GM19023 (cell line): ENCODE measurements at regions not wholly inside any gene's neighbourhood (a gene's known extent, or its start where the extent isn't known, plus 50 kb on each side); places are given as distances from the start of the nearest gene placed in this dataset.
"Not testable (repeated sequence)": the region's sequence is repeated elsewhere in the genome, so short reads cannot be mapped to it uniquely, and the experiment has no call there.

Experiments
- ATAC-seq: cut with Tn5 transposase; IDR thresholded peaks from one replicate; pipeline ENCODE4 v1.9.1; 2021; ENCODE audit warnings: mild to moderate bottlenecking, moderate library complexity; ENCODE audit not compliant: unreplicated experiment

- ATAC-seq: not testable (repeated sequence)
These were observed 541.0 kb downstream of the DCDC2C start for GRCh38 chr2:4244422-4244821.

DNA sequence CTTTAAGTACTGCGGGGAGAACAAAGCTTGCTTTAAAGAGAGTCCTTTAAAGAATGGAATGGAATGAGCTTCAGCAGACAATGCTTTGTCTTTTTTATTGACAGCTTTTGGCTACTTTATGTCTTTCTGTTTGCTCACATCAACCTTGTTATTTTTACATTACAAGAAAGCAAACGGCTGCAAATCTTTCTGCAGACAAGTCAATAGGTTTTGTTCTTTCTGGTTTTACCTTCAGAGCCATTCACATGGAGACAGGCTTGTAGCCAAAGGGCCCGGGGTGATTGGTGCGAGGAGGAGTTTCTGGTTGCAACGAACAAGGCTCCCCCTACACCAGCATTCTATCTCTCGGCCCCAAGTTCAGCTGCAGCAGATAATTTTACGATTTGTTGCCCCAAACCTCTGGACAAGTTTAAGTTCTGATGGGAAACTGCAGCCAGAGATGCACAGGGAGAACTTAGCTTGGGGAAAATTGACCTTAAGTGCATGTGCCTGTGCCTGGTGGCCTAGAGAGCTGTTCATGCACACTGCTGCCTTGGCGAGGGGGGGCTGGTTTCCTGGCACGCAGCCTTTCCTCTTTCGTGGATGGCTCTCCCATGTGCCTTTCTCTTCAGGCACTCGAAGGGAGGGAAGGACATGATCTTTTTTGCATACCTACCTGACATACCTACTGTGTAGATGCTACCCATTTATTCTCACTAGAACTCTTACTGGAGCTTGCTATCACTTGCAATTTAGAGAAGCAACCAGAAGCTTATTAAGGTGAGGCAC is 543.2 kb downstream of the DCDC2C start:
- no peak for ATAC-seq

GRCh38 chr2:4247791-4248190 is 544.4 kb downstream of the DCDC2C start:
- no peak for ATAC-seq

DNA sequence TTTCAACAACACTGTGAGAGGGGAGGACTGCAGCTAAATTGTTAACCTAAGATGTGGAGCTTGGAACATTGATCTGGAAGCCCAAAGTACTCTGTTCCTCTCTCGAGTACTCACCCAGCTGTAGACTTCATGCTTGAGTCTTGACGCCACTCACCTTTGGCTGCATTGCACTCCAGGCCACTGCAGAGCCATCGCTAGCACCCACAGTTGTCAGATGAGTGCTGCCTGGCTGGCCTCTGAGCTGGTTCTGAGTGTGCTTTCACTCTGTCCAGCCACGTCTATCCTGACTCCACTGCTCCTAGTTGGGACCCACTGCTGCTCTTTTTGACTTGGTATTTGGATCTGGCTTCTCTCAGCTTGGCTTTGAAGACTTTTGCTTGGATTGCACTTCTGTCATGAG is 552.1 kb downstream of the DCDC2C start:
- no peak for ATAC-seq

DNA sequence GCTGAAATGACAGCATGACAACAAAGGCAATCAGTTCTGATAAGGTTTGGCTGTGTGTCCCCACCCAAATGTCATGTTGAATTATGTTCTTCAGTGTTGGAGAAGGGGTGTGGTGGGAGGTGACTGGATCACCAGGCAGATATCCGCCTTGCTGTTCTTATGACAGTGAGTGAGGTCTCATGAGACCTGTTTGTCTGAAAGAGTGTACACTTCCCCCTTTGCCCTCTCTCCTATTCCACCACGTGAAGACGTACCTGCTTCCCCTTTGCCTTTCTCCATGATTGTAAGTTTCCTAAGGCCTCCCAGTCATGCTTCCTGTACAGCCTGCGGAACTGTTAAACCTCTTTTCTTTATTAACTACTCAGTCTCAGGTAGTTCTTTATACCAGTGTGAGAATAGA is 553.0 kb downstream of the DCDC2C start:
- ATAC-seq: no peak

DNA sequence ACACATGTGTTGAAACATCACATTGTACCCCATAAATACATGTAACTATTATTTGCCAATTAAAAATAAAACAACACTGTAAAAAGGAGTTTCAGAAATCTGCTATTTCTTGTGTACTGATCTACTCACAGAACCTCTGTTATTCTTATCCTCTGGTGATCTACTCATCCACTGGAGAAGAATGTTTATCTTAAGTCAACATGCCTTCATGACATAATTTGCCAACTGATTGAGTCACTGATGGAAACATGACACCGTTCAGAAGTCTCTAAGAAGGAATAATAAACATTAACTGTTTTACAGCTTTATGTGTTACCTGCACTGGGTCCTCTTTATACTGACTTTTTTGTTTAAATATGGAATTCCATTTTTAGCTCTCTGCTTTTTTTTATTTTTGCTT is 555.2 kb downstream of the DCDC2C start:
- ATAC-seq: no peak

- no peak for ATAC-seq
These were observed 562.6 kb downstream of the DCDC2C start for GRCh38 chr2:4265936-4266335.

DNA sequence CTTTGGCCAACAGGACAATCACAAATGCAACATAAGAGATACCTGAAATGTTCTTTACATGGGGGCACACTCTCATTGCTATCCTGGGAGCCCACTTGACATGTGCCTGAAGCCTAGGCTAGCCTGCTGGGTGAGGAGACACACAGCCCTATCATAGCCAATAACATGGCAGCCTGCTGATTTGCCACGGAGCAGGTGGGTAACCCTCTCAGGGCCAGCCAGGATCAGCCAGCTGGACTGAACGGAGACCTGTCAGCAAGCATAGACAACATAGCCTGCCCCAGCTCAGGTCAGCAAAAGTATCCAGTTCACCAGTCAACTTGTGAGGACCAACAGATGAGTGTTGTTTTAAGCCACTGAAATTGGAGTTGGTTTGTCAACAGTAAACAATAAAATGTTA is 566.5 kb downstream of the DCDC2C start:
- ATAC-seq: no peak

DNA sequence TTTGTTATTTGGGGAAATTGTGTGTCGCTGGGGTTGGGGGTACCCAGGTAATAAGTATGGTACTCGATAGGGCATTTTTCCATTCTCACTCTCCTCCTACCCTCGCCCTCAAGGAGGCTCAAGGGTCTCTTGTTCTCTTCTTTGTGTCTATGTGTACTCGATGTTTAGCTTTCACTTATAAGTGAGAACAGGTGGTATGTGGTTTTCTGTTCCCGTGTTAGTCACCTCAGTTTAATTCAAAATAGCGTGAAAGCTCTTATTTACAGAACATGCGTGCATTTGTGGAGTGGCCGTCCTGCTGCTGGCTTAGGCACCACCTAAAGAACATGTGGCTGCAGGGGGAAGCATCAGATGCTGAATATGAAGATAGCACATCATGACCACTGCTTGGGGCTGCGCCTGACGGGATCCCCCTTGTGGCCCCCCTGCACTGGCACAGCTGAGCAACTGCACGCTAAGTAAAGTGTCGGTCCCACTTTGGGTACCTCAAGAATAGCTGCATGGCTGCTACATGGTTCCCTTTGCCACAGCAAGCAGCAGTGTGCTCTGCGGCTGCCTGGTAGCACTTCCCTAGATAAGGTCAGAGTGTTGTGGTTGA is 569.0 kb downstream of the DCDC2C start:
- no peak for ATAC-seq

DNA sequence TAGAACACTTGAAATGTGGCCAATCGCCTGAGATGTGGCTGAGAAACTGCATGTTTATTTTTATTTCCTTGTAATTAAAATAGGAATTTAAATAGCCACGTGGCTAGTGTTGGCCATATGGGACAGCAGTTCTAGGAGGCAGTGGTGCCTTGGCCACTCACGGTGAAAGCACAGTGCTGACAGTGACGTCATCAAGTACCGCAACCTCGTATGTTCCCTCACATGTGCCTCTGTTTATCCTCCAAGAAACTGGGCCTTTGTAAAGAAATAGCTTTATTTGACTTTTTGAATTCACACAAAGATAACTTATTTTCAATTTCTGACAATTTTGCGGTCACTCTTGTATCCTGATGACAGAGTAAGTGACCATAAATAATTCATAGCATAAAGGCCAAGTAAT is 575.0 kb downstream of the DCDC2C start:
- no peak for ATAC-seq

- ATAC-seq: no peak
These were observed 576.1 kb downstream of the DCDC2C start for GRCh38 chr2:4279431-4279830.

- no peak for ATAC-seq
These were observed 588.1 kb downstream of the DCDC2C start for GRCh38 chr2:4291430-4291829.

DNA sequence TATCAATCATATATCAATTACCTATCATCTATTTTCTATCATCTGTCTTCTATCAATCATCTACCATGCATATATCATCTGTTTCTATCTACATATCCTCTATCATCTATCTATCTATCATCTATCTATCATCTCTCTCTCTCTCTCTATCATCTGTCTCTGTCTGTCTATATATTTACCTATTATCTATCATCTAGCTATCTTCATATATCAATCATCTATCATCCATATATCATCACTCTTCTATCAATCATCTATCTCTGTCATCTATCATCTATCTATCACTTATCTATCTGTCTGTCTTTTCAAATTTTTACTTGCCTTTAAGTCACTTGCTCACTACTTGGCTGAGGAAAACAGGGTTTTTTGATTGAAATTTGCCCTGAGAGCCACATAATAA is 592.3 kb downstream of the DCDC2C start:
- ATAC-seq: no peak

- no peak for ATAC-seq
These were observed 597.2 kb downstream of the DCDC2C start for GRCh38 chr2:4300616-4301015.

GRCh38 chr2:4324531-4324930 is 621.2 kb downstream of the DCDC2C start:
- ATAC-seq: no peak

DNA sequence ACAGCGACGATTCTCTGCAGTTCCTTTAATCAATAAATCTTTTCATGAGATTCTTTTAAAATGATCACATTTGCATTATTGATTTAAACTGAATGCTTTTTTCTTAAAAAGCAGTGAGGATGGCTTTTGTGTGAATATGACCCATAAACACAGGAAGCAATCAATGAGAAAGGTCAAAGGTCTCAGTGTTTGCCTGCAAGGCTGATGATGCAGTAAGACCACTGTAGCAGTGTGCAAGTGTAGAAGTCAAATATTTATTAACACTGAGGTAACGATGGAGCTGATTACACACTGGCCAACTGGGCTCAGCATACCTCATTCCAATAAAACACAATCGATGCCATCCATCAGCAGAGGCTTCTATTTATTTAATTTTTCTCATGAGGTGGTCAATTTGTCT is 633.5 kb downstream of the DCDC2C start:
- ATAC-seq: no peak

GRCh38 chr2:4338345-4338744 is 635.0 kb downstream of the DCDC2C start:
- ATAC-seq: no peak

DNA sequence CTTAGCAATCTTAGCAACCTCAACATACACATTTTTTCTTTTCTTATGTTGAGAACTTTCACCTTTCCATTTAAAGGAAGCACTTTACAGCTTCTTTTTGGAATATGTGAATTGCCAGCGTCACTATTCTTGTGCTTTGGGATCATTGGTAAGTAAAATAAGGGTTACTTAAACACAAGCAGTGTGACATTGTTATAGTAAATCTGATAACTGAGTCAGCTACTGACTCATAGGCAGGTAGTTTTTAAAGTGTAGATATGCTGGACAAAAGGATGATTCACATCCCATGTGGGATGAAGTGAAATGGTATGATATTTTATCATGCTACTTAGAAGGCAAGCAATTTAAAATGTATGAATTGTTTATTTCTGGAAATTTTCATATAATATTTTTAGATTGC is 637.2 kb downstream of the DCDC2C start:
- ATAC-seq: no peak

- ATAC-seq: no peak
These were observed 643.3 kb downstream of the DCDC2C start for GRCh38 chr2:4346628-4347027.

GRCh38 chr2:4353668-4354067 is 650.3 kb downstream of the DCDC2C start:
- no peak for ATAC-seq

DNA sequence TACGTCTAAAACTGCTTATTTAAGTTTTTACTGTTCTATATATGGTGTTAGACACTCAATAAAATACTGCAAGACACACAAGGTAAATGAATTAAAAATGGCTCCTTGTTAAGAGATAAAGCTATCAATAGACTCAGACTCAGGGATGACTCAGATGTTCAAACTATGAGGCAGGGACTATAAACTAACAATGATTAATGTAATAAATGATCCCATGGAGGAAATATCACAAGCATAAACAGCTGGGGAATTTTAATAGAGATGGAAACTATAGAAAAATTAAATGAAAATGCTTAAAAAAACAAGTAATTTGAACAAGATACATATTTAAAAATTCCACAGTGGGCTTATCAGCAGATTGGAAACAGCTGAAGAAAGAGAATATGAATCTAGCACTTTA is 650.8 kb downstream of the DCDC2C start:
- ATAC-seq: no peak

DNA sequence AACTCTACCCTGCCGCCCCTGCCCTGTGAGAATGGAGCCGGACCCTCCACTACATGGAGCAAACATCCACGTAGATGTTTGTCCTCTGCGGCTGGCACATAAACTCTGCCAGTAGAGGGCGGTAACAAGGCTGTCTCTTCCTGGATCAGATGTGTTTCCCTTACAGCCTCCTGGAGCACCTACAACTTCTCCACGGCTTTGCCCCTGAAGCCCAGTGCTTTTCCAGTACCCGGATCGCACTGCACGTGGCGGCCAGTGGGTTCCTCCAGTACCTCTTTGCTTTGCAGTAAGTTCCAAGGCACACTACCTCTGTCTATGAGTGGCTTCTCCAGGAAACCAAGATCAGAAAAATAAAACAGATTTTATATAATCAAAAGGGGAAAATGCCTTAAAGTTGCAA is 651.3 kb downstream of the DCDC2C start:
- no peak for ATAC-seq

DNA sequence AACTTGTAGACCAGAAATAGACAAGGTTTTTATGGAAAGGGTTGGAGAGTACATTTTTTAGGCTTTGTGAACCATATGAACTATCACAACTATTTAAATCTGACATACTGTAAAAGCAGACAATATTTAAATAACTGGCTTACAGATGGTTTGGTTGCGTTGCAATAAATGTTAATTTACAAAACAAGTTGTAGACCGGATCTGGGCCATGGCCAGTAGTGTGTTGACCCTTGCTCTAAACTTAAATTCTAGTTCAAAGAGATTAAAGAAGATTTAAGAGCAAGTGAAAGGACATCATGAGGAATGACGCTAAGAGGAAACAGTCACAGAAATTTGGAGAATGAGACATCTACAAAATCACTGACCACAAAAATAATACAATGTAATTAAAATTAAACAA is 652.7 kb downstream of the DCDC2C start:
- no peak for ATAC-seq
